H9 (cell line): ENCODE measurements at regions not wholly inside any gene's neighbourhood (a gene's known extent, or its start where the extent isn't known, plus 50 kb on each side); places are given as distances from the start of the nearest gene placed in this dataset.

Source experiments
- DNase-seq: peaks from one replicate; pipeline ENCODE4 v3.0.0-alpha.2; 2017
- H2AFZ ChIP-seq: one replicate; pipeline ENCODE4 v1.6.1; 2013; ENCODE audit warnings: mild to moderate bottlenecking, low read length, control low read depth, moderate library complexity
- H2AK5ac ChIP-seq: 2 replicates; pipeline ENCODE4 v1.6.1; 2013; ENCODE audit warnings: low read length, control low read depth, mixed read lengths; ENCODE audit not compliant: insufficient read length
- H2BK120ac ChIP-seq: one replicate; pipeline ENCODE4 v1.6.1; 2013; ENCODE audit warnings: low read depth, mild to moderate bottlenecking, low read length, control low read depth, inconsistent platforms; ENCODE audit not compliant: poor library complexity, severe bottlenecking
- H2BK12ac ChIP-seq: 2 replicates; pipeline ENCODE4 v1.6.1; 2013; ENCODE audit warnings: low read length, control low read depth, mixed read lengths, low read depth; ENCODE audit not compliant: insufficient read length
- H2BK15ac ChIP-seq: 2 replicates; pipeline ENCODE4 v1.6.1; 2013; ENCODE audit warnings: low read depth, low read length, control low read depth
- H2BK20ac ChIP-seq: one replicate; pipeline ENCODE4 v1.6.1; 2013; ENCODE audit warnings: low read depth, mild to moderate bottlenecking, low read length, control low read depth, inconsistent platforms; ENCODE audit not compliant: poor library complexity, severe bottlenecking
- H2BK5ac ChIP-seq: 2 replicates; pipeline ENCODE4 v1.6.1; 2013; ENCODE audit warnings: low read length, control low read depth, mixed read lengths; ENCODE audit not compliant: insufficient read length
- H3K14ac ChIP-seq: 2 replicates; pipeline ENCODE4 v1.6.1; 2013; ENCODE audit warnings: low read length, control low read depth; ENCODE audit not compliant: insufficient read depth
- H3K18ac ChIP-seq: 2 replicates; pipeline ENCODE4 v1.6.1; 2013; ENCODE audit warnings: low read depth, mild to moderate bottlenecking, mixed read lengths, low read length, control low read depth; ENCODE audit not compliant: insufficient read length
- H3K23ac ChIP-seq: 2 replicates; pipeline ENCODE4 v1.6.1; 2013; ENCODE audit warnings: low read length, control low read depth, mixed read lengths, low read depth; ENCODE audit not compliant: insufficient read length
- H3K23me2 ChIP-seq: 2 replicates; pipeline ENCODE4 v1.6.1; 2013; ENCODE audit warnings: low read depth, mild to moderate bottlenecking, mixed read lengths, low read length, control low read depth; ENCODE audit not compliant: insufficient read length, poor library complexity, severe bottlenecking
- H3K27ac ChIP-seq: 2 replicates; pipeline ENCODE4 v1.5.1; 2013; ENCODE audit warnings: low read length, control low read depth, mixed read lengths, low read depth; ENCODE audit not compliant: insufficient read length
- H3K27me3 ChIP-seq: 2 replicates; pipeline ENCODE4 v1.6.1; 2013; ENCODE audit warnings: low read length, control low read depth, inconsistent platforms; ENCODE audit not compliant: insufficient read depth
- H3K4ac ChIP-seq: 2 replicates; pipeline ENCODE4 v1.6.1; 2013; ENCODE audit warnings: low read depth, mild to moderate bottlenecking, control low read depth, inconsistent platforms, low read length, moderate library complexity
- H3K4me1 ChIP-seq: 2 replicates; pipeline ENCODE4 v1.6.1; 2013; ENCODE audit warnings: low read length, control low read depth, inconsistent platforms; ENCODE audit not compliant: insufficient read depth
- H3K4me2 ChIP-seq: 2 replicates; pipeline ENCODE4 v1.6.1; 2013; ENCODE audit warnings: low read length, control low read depth, mixed read lengths; ENCODE audit not compliant: insufficient read length, insufficient read depth
- H3K56ac ChIP-seq: 2 replicates; pipeline ENCODE4 v1.6.1; 2013; ENCODE audit warnings: low read depth, mild to moderate bottlenecking, mixed read lengths, low read length, control low read depth; ENCODE audit not compliant: insufficient read length
- H3K79me1 ChIP-seq: 2 replicates; pipeline ENCODE4 v1.6.1; 2013; ENCODE audit warnings: low read depth, mild to moderate bottlenecking, moderate library complexity, low read length, control low read depth, inconsistent platforms; ENCODE audit not compliant: insufficient read depth, poor library complexity, severe bottlenecking
- H3K79me2 ChIP-seq: 2 replicates; pipeline ENCODE4 v1.6.1; 2013; ENCODE audit warnings: low read length, control low read depth, inconsistent platforms; ENCODE audit not compliant: insufficient read depth
- H3K9ac ChIP-seq: 2 replicates; pipeline ENCODE4 v1.6.1; 2013; ENCODE audit warnings: low read length, control low read depth, mixed read lengths; ENCODE audit not compliant: insufficient read length; ENCODE audit errors: extremely low read depth
- H3K9me3 ChIP-seq: one replicate; pipeline ENCODE4 v1.6.1; 2013; ENCODE audit warnings: low read depth, low read length, inconsistent platforms; ENCODE audit not compliant: control insufficient read depth
- H3T11ph ChIP-seq: one replicate; pipeline ENCODE4 v1.6.1; 2013; ENCODE audit warnings: mild to moderate bottlenecking, low read length, control low read depth, inconsistent platforms
- H4K20me1 ChIP-seq: one replicate; pipeline ENCODE4 v1.6.1; 2013; ENCODE audit not compliant: control insufficient read depth, insufficient read length, insufficient read depth
- H4K5ac ChIP-seq: 2 replicates; pipeline ENCODE4 v1.6.1; 2013; ENCODE audit warnings: low read depth, mild to moderate bottlenecking, mixed read lengths, low read length, control low read depth; ENCODE audit not compliant: insufficient read length
- H4K8ac ChIP-seq: replicated peaks from 2 replicates; pipeline ENCODE4 v1.6.1; 2013; ENCODE audit warnings: low read length, control low read depth, mixed read lengths, low read depth; ENCODE audit not compliant: insufficient read length
- H4K91ac ChIP-seq: 2 replicates; pipeline ENCODE4 v1.6.1; 2013; ENCODE audit warnings: low read depth, mild to moderate bottlenecking, moderate library complexity, mixed read lengths, low read length, control low read depth; ENCODE audit not compliant: insufficient read length
- H3K27ac Mint-ChIP-seq, 3 experiments: 2 replicates in 2 of 3; 3 replicates in 1 of 3; pipeline ENCODE4 v1.8.0; 2020 to 2021; ENCODE audit warnings: mixed read lengths in 3 of 3, mild to moderate bottlenecking in 1 of 3, moderate library complexity in 1 of 3
- H3K27me3 Mint-ChIP-seq: 2 replicates; pipeline ENCODE4 v1.8.0; 2021; ENCODE audit warnings: low read depth, mild to moderate bottlenecking, moderate library complexity, mixed read lengths
- H3K36me3 Mint-ChIP-seq, 3 experiments: 2 replicates in 2 of 3; 3 replicates in 1 of 3; pipeline ENCODE4 v1.8.0; 2020 to 2021; ENCODE audit warnings: low read depth in 3 of 3, mixed read lengths in 3 of 3; ENCODE audit not compliant: insufficient read depth in 1 of 3
- H3K4me1 Mint-ChIP-seq, 2 experiments: 2 replicates each; pipeline ENCODE4 v1.8.0; 2020; ENCODE audit warnings: mixed read lengths in 2 of 2
- H3K4me3 Mint-ChIP-seq, 2 experiments: 2 replicates in 1 of 2; 3 replicates in 1 of 2; pipeline ENCODE4 v1.8.0; 2020 to 2021; ENCODE audit warnings: mild to moderate bottlenecking in 2 of 2, mixed read lengths in 2 of 2, moderate library complexity in 1 of 2
- H3K9me3 Mint-ChIP-seq, 2 experiments: 2 replicates in 1 of 2; 3 replicates in 1 of 2; pipeline ENCODE4 v1.8.0; 2020; ENCODE audit warnings: mild to moderate bottlenecking in 2 of 2, mixed read lengths in 2 of 2, moderate library complexity in 1 of 2
- WGBS: extraction: QIAGEN DNeasy Blood & Tissue Kit; methylation state at CpG from one replicate; pipeline ENCODE4 v1.1.7; 2013; ENCODE audit warnings: missing lambda C conversion rate, low lambda C conversion rate, mixed read lengths; ENCODE audit not compliant: insufficient read length; ENCODE audit errors: extremely low coverage; 5-methylcytosine and 5-hydroxymethylcytosine counted together
- TF ChIP-seq, protein P1 (sequence below): fragments of 200-600 bp; sonication (generic); conservative IDR thresholded peaks from 3 replicates; pipeline ENCODE4 v1.8.0; 2021; ENCODE audit warnings: antibody characterized with exemption, mild to moderate bottlenecking

GRCh38 chr6:94026575-94026974 lies 607.2 kb upstream of the EPHA7 start:
- Histone ChIP-seq H3K14ac (no peak overlapping the region), H2AFZ (no peak overlapping the region), H3K56ac (no peak overlapping the region), H2AK5ac (no peak overlapping the region), H3K9me3 (no peaks in the 10 kb centered on the region), H3K27ac (no peak overlapping the region), H3K79me1 (no peaks in the 10 kb centered on the region), H3K4me2 (no peak overlapping the region), H3K18ac (no peak overlapping the region), H2BK120ac (no peak overlapping the region), H2BK5ac (no peak overlapping the region), H3K27me3 (no peaks in the 10 kb centered on the region), H3K23ac (no peak overlapping the region), H3K79me2 (no peaks in the 10 kb centered on the region), H2BK20ac (no peak overlapping the region), H3K23me2 (no peaks in the 10 kb centered on the region), H3K9ac (no peak overlapping the region), H3K4me1 (no peaks in the 10 kb centered on the region), H4K8ac (no peak overlapping the region), H3K4ac (no peak overlapping the region), H2BK15ac (no peak overlapping the region), H3T11ph (no peak overlapping the region), H4K20me1 (no peaks in the 10 kb centered on the region), H4K5ac (no peak overlapping the region), H2BK12ac (no peak overlapping the region), H4K91ac (no peak overlapping the region)
- Mint-ChIP-seq H3K4me3 (no peak overlapping the region), H3K9me3 (peaks cover 0 to 8% of the 10 kb centered on the region in 2 experiments; a peak in 3 of 5 replicates), H3K27ac (no peak overlapping the region), H3K4me1 (no peaks in the 10 kb centered on the region), H3K27me3 (no peaks in the 10 kb centered on the region), H3K36me3 (peaks cover 0 to 5% (median 0%) of the 10 kb centered on the region in 3 experiments; a peak in 4 of 7 replicates)
- DNase-seq: no peak
- no CpG with 5 or more reads among the region's 8 CpGs for WGBS
- TF ChIP-seq, protein P1, sequence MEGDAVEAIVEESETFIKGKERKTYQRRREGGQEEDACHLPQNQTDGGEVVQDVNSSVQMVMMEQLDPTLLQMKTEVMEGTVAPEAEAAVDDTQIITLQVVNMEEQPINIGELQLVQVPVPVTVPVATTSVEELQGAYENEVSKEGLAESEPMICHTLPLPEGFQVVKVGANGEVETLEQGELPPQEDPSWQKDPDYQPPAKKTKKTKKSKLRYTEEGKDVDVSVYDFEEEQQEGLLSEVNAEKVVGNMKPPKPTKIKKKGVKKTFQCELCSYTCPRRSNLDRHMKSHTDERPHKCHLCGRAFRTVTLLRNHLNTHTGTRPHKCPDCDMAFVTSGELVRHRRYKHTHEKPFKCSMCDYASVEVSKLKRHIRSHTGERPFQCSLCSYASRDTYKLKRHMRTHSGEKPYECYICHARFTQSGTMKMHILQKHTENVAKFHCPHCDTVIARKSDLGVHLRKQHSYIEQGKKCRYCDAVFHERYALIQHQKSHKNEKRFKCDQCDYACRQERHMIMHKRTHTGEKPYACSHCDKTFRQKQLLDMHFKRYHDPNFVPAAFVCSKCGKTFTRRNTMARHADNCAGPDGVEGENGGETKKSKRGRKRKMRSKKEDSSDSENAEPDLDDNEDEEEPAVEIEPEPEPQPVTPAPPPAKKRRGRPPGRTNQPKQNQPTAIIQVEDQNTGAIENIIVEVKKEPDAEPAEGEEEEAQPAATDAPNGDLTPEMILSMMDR: no peak
